Mesenchymal stem cell (in vitro differentiated cells and primary cell): ENCODE measurements at regions not wholly inside any gene's neighbourhood (a gene's known extent, or its start where the extent isn't known, plus 50 kb on each side); places are given as distances from the start of the nearest gene placed in this dataset.
A peak's percentile ranks its signal among the peaks of the same experiment; 100 is the strongest.

Experiments
- DNase-seq: peaks from one replicate; pipeline ENCODE4 v3.0.0-alpha.2; 2013
- H2AFZ ChIP-seq: one replicate; pipeline ENCODE4 v1.6.1; 2013; ENCODE audit warnings: low read depth, mild to moderate bottlenecking, control low read depth, inconsistent platforms, low read length, moderate library complexity
- H2AK5ac ChIP-seq: 2 replicates; pipeline ENCODE4 v1.6.1; 2013; ENCODE audit warnings: low read length, moderate library complexity, mild to moderate bottlenecking, inconsistent platforms; ENCODE audit not compliant: severe bottlenecking
- H2BK120ac ChIP-seq: one replicate; pipeline ENCODE4 v1.6.1; 2013; ENCODE audit warnings: low read depth, mild to moderate bottlenecking, inconsistent platforms, low read length, moderate library complexity
- H2BK12ac ChIP-seq, 2 experiments: one replicate each; pipeline ENCODE4 v1.6.1; 2013; ENCODE audit warnings: inconsistent platforms in 2 of 2, low read length in 2 of 2, mild to moderate bottlenecking in 2 of 2, moderate library complexity in 2 of 2, control low read depth in 1 of 2
- H2BK15ac ChIP-seq: one replicate; pipeline ENCODE4 v1.6.1; 2013; ENCODE audit warnings: mild to moderate bottlenecking, low read depth, inconsistent platforms; ENCODE audit not compliant: poor library complexity, severe bottlenecking
- H2BK5ac ChIP-seq: 2 replicates; pipeline ENCODE4 v1.6.1; 2013; ENCODE audit warnings: low read depth, mild to moderate bottlenecking, low read length, control low read depth, inconsistent platforms; ENCODE audit not compliant: poor library complexity, severe bottlenecking
- H3K14ac ChIP-seq, 2 experiments: one replicate each; pipeline ENCODE4 v1.6.1; 2013; ENCODE audit warnings: inconsistent platforms in 2 of 2, low read length in 2 of 2, control low read depth in 1 of 2, mild to moderate bottlenecking in 1 of 2, moderate library complexity in 1 of 2
- H3K18ac ChIP-seq, 2 experiments: one replicate each; pipeline ENCODE4 v1.6.1; 2013; ENCODE audit warnings: inconsistent platforms in 2 of 2, low read length in 2 of 2, control low read depth in 1 of 2, low read depth in 1 of 2, mild to moderate bottlenecking in 1 of 2
- H3K23ac ChIP-seq, 2 experiments: one replicate each; pipeline ENCODE4 v1.6.1; 2013; ENCODE audit warnings: inconsistent platforms in 2 of 2, low read length in 2 of 2, mild to moderate bottlenecking in 2 of 2, moderate library complexity in 2 of 2, control low read depth in 1 of 2
- H3K27ac ChIP-seq: 2 replicates; pipeline ENCODE4 v1.5.1; 2013; ENCODE audit warnings: mild to moderate bottlenecking, moderate library complexity, low read length, control low read depth, inconsistent platforms; ENCODE audit not compliant: poor library complexity, severe bottlenecking
- H3K27me3 ChIP-seq, 2 experiments: 2 replicates each; pipeline versions ENCODE4 v1.6.1 to v1.7.0; 2013; ENCODE audit warnings: low read length in 2 of 2, mild to moderate bottlenecking in 2 of 2, moderate library complexity in 2 of 2, control low read depth in 1 of 2, inconsistent platforms in 1 of 2; ENCODE audit not compliant: control insufficient read depth in 1 of 2, insufficient read depth in 1 of 2
- H3K36me3 ChIP-seq, 2 experiments: 2 replicates each; pipeline versions ENCODE4 v1.6.1 to v1.7.0; 2013; ENCODE audit warnings: low read length in 2 of 2, control low read depth in 1 of 2, inconsistent platforms in 1 of 2, low read depth in 1 of 2, mild to moderate bottlenecking in 1 of 2; ENCODE audit not compliant: insufficient read depth in 2 of 2, control insufficient read depth in 1 of 2
- H3K4ac ChIP-seq, 2 experiments: one replicate each; pipeline ENCODE4 v1.6.1; 2013; ENCODE audit warnings: inconsistent platforms in 2 of 2, low read length in 2 of 2, mild to moderate bottlenecking in 2 of 2, moderate library complexity in 2 of 2, control low read depth in 1 of 2, low read depth in 1 of 2
- H3K4me1 ChIP-seq: 2 replicates; pipeline ENCODE4 v1.6.1; 2013; ENCODE audit warnings: low read depth, low read length, control low read depth; ENCODE audit not compliant: control insufficient read depth, insufficient read depth
- H3K4me2 ChIP-seq: 2 replicates; pipeline ENCODE4 v1.6.1; 2013; ENCODE audit warnings: low read length, mild to moderate bottlenecking, inconsistent platforms; ENCODE audit not compliant: poor library complexity, severe bottlenecking
- H3K4me3 ChIP-seq, 2 experiments: 2 replicates each; pipeline versions ENCODE4 v1.5.1 to v1.7.0; 2013; ENCODE audit warnings: low read length in 2 of 2, mild to moderate bottlenecking in 2 of 2, control low read depth in 1 of 2, low read depth in 1 of 2; ENCODE audit not compliant: insufficient read depth in 1 of 2
- H3K79me1 ChIP-seq: replicated peaks from 2 replicates; pipeline ENCODE4 v1.6.1; 2013; ENCODE audit warnings: mild to moderate bottlenecking, control low read depth, low read length, inconsistent platforms; ENCODE audit not compliant: poor library complexity, severe bottlenecking
- H3K9ac ChIP-seq: 2 replicates; pipeline ENCODE4 v1.7.0; 2013; ENCODE audit warnings: mild to moderate bottlenecking, low read length, moderate library complexity
- H3K9me3 ChIP-seq: 2 replicates; pipeline ENCODE4 v1.7.0; 2013; ENCODE audit warnings: mild to moderate bottlenecking, low read length; ENCODE audit not compliant: control insufficient read depth
- H4K8ac ChIP-seq: one replicate; pipeline ENCODE4 v1.6.1; 2013; ENCODE audit warnings: inconsistent platforms, mild to moderate bottlenecking, low read length, moderate library complexity
- H4K91ac ChIP-seq: one replicate; pipeline ENCODE4 v1.6.1; 2013; ENCODE audit warnings: mild to moderate bottlenecking, low read length, inconsistent platforms
- WGBS: methylation state at CpG from one replicate; pipeline ENCODE4 v1.1.7; 2013; ENCODE audit warnings: mixed read lengths; 5-methylcytosine and 5-hydroxymethylcytosine counted together

GRCh38 chr5:34553581-34553980, 102.5 kb upstream of the RAI14 start:
- Histone ChIP-seq H3K4ac (no peak overlapping the region), H4K8ac (no peak overlapping the region), H2AK5ac (no peak overlapping the region), H2AFZ (no peak overlapping the region), H3K4me3 (no peak overlapping the region), H3K14ac (no peak overlapping the region), H3K18ac (no peak overlapping the region), H3K9me3 (no peaks in the 10 kb centered on the region), H3K4me1 (no peaks in the 10 kb centered on the region), H3K4me2 (no peak overlapping the region), H3K36me3 (no peaks in the 10 kb centered on the region), H3K27me3 (no peaks in the 10 kb centered on the region), H3K27ac (no peak overlapping the region), H2BK5ac (no peak overlapping the region), H3K9ac (no peak overlapping the region), H3K79me1 (no peaks in the 10 kb centered on the region), H2BK12ac (no peak overlapping the region), H3K23ac (no peak overlapping the region), H2BK15ac (no peak overlapping the region), H2BK120ac (no peak overlapping the region), H4K91ac (no peak overlapping the region)
- DNase-seq, result no peak
- 100% methylated on average over 1 of the region's 3 CpGs for WGBS

DNA sequence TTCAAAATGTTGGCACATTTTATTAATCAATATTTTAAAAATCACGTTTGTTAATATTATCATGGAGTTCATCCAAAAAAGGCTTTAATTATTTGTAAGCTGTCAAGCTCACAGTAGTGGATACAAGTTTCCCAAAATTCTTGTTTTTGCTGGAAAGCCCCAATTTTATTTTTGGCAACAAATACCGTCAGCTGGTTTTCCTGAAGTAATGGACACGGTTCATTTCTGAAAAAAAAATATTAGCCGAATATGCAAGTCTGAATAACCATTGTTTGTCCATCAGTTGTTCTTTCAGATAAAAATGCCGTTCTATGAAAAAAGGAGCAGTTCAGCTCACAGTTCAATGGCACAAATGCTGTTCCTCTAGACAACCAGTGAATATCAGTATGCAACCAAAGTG, 101.5 kb upstream of the RAI14 start:
- Histone ChIP-seq H3K4me1 (no peaks in the 10 kb centered on the region), H3K9me3 (no peaks in the 10 kb centered on the region), H2BK12ac (no peak overlapping the region), H4K8ac (no peak overlapping the region), H3K18ac (no peak overlapping the region), H3K14ac (no peak overlapping the region), H3K23ac (no peak overlapping the region), H3K79me1 (no peaks in the 10 kb centered on the region), H2AK5ac (no peak overlapping the region), H2BK5ac (no peak overlapping the region), H3K27ac (no peak overlapping the region), H3K4ac (no peak overlapping the region), H3K27me3 (no peaks in the 10 kb centered on the region), H2BK15ac (no peak overlapping the region), H2BK120ac (no peak overlapping the region), H3K4me3 (no peak overlapping the region), H3K36me3 (no peaks in the 10 kb centered on the region), H3K4me2 (no peak overlapping the region), H4K91ac (no peak overlapping the region), H2AFZ (no peak overlapping the region), H3K9ac (no peak overlapping the region)
- DNase-seq, result no peak
- 76% methylated on average over 4 of the region's 5 CpGs for WGBS

DNA sequence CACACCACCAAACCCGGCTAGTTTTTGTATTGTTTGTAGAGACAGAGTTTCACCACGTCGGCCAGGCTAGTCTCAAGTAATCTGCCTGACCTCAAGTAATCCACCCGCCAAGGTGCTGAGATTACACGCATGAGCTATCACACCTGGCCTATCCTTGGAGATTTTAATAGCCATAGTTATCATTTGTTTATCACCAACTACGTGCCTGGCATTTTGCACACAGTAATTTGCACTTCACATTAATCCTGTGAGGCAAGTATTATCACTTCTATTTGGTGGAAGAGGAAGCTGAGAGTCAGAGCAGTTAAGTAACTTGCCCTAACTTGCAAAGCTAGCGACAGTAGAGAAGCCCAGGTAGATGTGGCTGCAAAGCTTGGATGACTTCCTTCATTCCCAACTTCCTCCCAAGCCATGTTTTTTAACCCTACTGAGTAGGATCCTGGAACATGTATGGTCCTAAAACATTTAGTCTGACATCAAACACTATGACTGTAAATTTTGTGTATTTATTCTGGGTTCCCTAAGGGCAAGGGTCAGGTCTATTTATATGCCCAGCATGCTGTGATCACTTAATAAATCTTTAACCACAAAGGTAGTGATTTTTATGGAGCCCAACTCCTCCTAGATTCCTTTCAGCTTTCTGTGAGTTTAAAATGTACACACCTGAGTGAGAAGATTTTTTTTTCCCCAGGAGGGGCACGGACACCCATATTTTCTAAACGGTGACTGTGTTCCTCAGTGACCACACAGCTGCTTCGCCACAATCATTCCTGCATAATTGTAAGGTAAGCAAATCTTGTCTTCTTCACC, 100.2 kb upstream of the RAI14 start:
- Histone ChIP-seq H3K18ac (no peak overlapping the region), H2BK5ac (no peak overlapping the region), H3K27me3 (no peaks in the 10 kb centered on the region), H2BK15ac (no peak overlapping the region), H3K27ac (no peak overlapping the region), H2BK120ac (no peak overlapping the region), H3K23ac (no peak overlapping the region), H3K4me3 (no peak overlapping the region), H2AFZ (no peak overlapping the region), H2AK5ac (no peak overlapping the region), H3K9ac (no peak overlapping the region), H2BK12ac (no peak overlapping the region), H3K4me2 (no peak overlapping the region), H4K8ac (no peak overlapping the region), H4K91ac (no peak overlapping the region), H3K9me3 (no peaks in the 10 kb centered on the region), H3K4ac (no peak overlapping the region), H3K4me1 (no peaks in the 10 kb centered on the region), H3K36me3 (no peaks in the 10 kb centered on the region), H3K14ac (peak overlapping the region in 1 of 2 experiments; percentile 23), H3K79me1 (no peaks in the 10 kb centered on the region)
- WGBS, result 85% methylated on average over 8 of the region's 10 CpGs
- DNase-seq, result no peak

DNA sequence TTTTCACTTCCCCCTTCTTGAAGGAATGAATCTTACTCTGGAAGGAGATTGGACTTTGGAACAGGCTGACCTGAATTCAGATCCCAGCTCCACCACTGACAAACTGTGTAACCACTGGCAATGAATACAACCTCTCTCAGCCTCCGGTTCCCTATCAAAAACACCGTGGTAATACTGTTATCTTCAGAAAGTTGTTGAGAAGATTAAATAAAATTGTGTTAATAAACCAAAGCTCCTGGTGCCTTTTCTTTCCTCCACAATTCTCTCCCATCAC, 99.7 kb upstream of the RAI14 start:
- Histone ChIP-seq H2BK5ac (no peak overlapping the region), H3K23ac (no peak overlapping the region), H3K79me1 (no peaks in the 10 kb centered on the region), H3K36me3 (no peaks in the 10 kb centered on the region), H2BK15ac (no peak overlapping the region), H3K4me3 (no peak overlapping the region), H3K4ac (no peak overlapping the region), H3K27me3 (no peaks in the 10 kb centered on the region), H3K4me1 (no peaks in the 10 kb centered on the region), H2BK120ac (no peak overlapping the region), H3K4me2 (no peak overlapping the region), H2AFZ (no peak overlapping the region), H3K9me3 (no peaks in the 10 kb centered on the region), H3K14ac (peak overlapping the region in 1 of 2 experiments; percentile 23), H2AK5ac (no peak overlapping the region), H3K27ac (no peak overlapping the region), H4K8ac (no peak overlapping the region), H2BK12ac (no peak overlapping the region), H4K91ac (no peak overlapping the region), H3K9ac (no peak overlapping the region), H3K18ac (no peak overlapping the region)
- WGBS, result no CpG with 5 or more reads among the region's 2 CpGs
- DNase-seq, result no peak
